ENCODE measurements at regions not wholly inside any gene's neighbourhood (a gene's known extent, or its start where the extent isn't known, plus 50 kb on each side); places are given as distances from the start of the nearest gene placed in this dataset.
"Not testable (repeated sequence)": the region's sequence is repeated elsewhere in the genome, so short reads cannot be mapped to it uniquely, and the experiment has no call there.

GRCh38 chr4:53705151-53705764 lies 114.0 kb upstream of the LNX1 start:
- no peak overlapping the region for H3K4me3 ChIP-seq (ENCODE audit: low read depth, low read length)
- no peak for TF ChIP-seq CTCF (IDR thresholded peaks at IDR 0.05; ENCODE audit: low read depth, low read length)

GRCh38 chr4:53704329-53704728 lies 113.0 kb upstream of the LNX1 start:
- no peak overlapping the region for H3K4me3 ChIP-seq (ENCODE audit: low read depth, low read length)
- no peak for TF ChIP-seq CTCF (IDR thresholded peaks at IDR 0.05; ENCODE audit: low read depth, low read length)

- no peak for TF ChIP-seq CTCF (IDR thresholded peaks at IDR 0.05; ENCODE audit: low read depth, low read length)
- peak overlapping the region; percentile 33 for H3K4me3 ChIP-seq (ENCODE audit: low read depth, low read length)
Observed at GRCh38 chr4:53703267-53703655, 112.0 kb upstream of the LNX1 start.

GRCh38 chr4:53702334-53703266 lies 111.3 kb upstream of the LNX1 start:
- TF ChIP-seq CTCF (IDR thresholded peaks at IDR 0.05; ENCODE audit: low read depth, low read length) = no peak
- H3K4me3 ChIP-seq (ENCODE audit: low read depth, low read length) = peak overlapping the region; percentile 33

GRCh38 chr4:53701260-53701659 lies 110.0 kb upstream of the LNX1 start:
- not testable (repeated sequence) for H3K4me3 ChIP-seq (ENCODE audit: low read depth, low read length)

- not testable (repeated sequence) for H3K4me3 ChIP-seq (ENCODE audit: low read depth, low read length)
Observed at GRCh38 chr4:53699310-53699709, 108.0 kb upstream of the LNX1 start.

GRCh38 chr4:53697016-53697685 lies 105.9 kb upstream of the LNX1 start:
- no peak overlapping the region for H3K4me3 ChIP-seq (ENCODE audit: low read depth, low read length)
- TF ChIP-seq CTCF (IDR thresholded peaks at IDR 0.05; ENCODE audit: low read depth, low read length) = no peak
